ENCODE measurements at regions not wholly inside any gene's neighbourhood (a gene's known extent, or its start where the extent isn't known, plus 50 kb on each side); places are given as distances from the start of the nearest gene placed in this dataset.

DNA sequence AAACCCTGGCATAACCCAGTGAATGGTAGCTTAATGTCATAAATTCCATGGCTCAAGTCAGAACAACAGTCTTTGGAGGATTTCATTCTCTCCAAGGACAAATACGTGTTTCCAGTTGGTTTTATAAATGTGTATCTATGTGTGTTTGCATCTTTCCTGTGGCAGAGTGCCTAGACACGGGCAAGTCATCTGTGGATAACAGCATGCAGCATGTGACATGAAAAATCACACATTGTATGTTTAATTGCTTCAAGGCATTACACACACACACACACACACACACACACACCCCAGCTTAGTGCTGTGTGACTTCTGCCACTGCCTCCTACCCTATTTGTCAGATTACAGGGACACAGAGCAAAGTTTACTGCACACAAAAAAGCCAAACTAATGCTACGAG, 68.2 kb upstream of the SSX2IP start:
- ChIA-PET POLR2A (no interaction called here), CTCF (interaction anchor here (1.8 to 3.8 kb wide), 5 partner anchors 14 to 316 kb away, joined by 7 to 20 read pairs (median 8); no protein-coding TSS in a partner anchor)
- Histone ChIP-seq H3K4me1 (ENCODE audit: control insufficient read depth, extremely low read depth, insufficient read depth, low read length) (no peaks in the 10 kb centered on the region), H3K36me3 (ENCODE audit: control insufficient read depth in 2 of 2, extremely low read depth in 1 of 2, insufficient read depth in 2 of 2, low read length in 2 of 2) (no peaks in the 10 kb centered on the region), H3K4me3 (replicated peaks in 1 of 3; ENCODE audit: insufficient read depth in 1 of 3, low read depth in 1 of 3, low read length in 3 of 3) (no peak overlapping the region), H3K9me3 (replicated peaks; ENCODE audit: control insufficient read depth, insufficient read depth, low read length) (no peaks in the 10 kb centered on the region), H3K27ac (ENCODE audit: insufficient read depth, low read depth, low read length) (no peak overlapping the region), H2AFZ (ENCODE audit: low read depth, low read length) (no peak overlapping the region), H3K79me2 (ENCODE audit: control insufficient read depth, insufficient read depth, low read length) (no peaks in the 10 kb centered on the region), H4K20me1 (replicated peaks; ENCODE audit: control insufficient read depth, extremely low read depth, insufficient read depth, low read length) (no peaks in the 10 kb centered on the region), H3K9ac (replicated peaks; ENCODE audit: extremely low read depth, insufficient read depth, low read length) (no peak overlapping the region), H3K4me2 (ENCODE audit: insufficient read depth, low read length) (no peak overlapping the region), H3K27me3 (ENCODE audit: control insufficient read depth in 2 of 2, insufficient read depth in 2 of 2, low read length in 2 of 2) (peaks cover 8 to 14% of the 10 kb centered on the region in 2 experiments), H3K9me1 (replicated peaks; ENCODE audit: control insufficient read depth, extremely low read depth, insufficient read depth, low read length) (no peaks in the 10 kb centered on the region)
- FAIRE-seq = no peak
- intact Hi-C loops (cut with micrococcal nuclease) (no loop called here), dilution Hi-C loops (cut with MboI; ENCODE audit: extremely low pct_ligation_motif_present, low sequenced_read_pairs) (no loop called here)
- no TSS peak for BruUV-seq (replicated peaks)
- no peak for TF ChIP-seq FOS (IDR thresholded peaks at IDR 0.05; ENCODE audit: borderline replicate concordance, insufficient read depth, low read length)
- DNase-seq (ENCODE audit: low read depth, low spot score) = no peak

DNA sequence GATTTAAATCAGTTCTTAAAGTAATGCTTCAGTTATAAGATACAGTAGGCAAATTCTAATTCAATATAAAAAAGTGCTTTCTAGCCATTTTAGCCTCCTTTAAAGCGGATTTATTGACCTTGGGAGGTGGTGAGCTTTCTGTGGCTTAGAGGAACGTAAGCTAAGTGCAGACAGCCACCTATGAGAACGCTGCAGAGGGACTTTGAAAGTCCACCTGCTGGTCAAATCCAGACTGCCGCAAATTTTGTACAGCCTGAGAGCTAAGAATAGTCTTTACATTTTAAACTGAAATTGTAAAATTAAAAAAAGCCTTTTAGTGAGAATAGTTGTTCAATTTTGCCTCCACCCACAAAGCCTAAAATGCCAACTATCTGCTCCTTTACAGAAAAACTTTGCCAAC, 67.0 kb upstream of the SSX2IP start:
- Histone ChIP-seq H3K36me3 (ENCODE audit: control insufficient read depth in 2 of 2, extremely low read depth in 1 of 2, insufficient read depth in 2 of 2, low read length in 2 of 2) (no peaks in the 10 kb centered on the region), H3K4me2 (ENCODE audit: insufficient read depth, low read length) (no peak overlapping the region), H4K20me1 (replicated peaks; ENCODE audit: control insufficient read depth, extremely low read depth, insufficient read depth, low read length) (no peaks in the 10 kb centered on the region), H3K27ac (ENCODE audit: insufficient read depth, low read depth, low read length) (no peak overlapping the region), H3K9me1 (replicated peaks; ENCODE audit: control insufficient read depth, extremely low read depth, insufficient read depth, low read length) (no peaks in the 10 kb centered on the region), H3K79me2 (ENCODE audit: control insufficient read depth, insufficient read depth, low read length) (no peaks in the 10 kb centered on the region), H3K27me3 (ENCODE audit: control insufficient read depth in 2 of 2, insufficient read depth in 2 of 2, low read length in 2 of 2) (peaks cover 3 to 12% of the 10 kb centered on the region in 2 experiments), H3K9me3 (replicated peaks; ENCODE audit: control insufficient read depth, insufficient read depth, low read length) (no peaks in the 10 kb centered on the region), H2AFZ (ENCODE audit: low read depth, low read length) (no peak overlapping the region), H3K4me3 (replicated peaks in 1 of 3; ENCODE audit: insufficient read depth in 1 of 3, low read depth in 1 of 3, low read length in 3 of 3) (no peak overlapping the region), H3K4me1 (ENCODE audit: control insufficient read depth, extremely low read depth, insufficient read depth, low read length) (no peaks in the 10 kb centered on the region), H3K9ac (replicated peaks; ENCODE audit: extremely low read depth, insufficient read depth, low read length) (no peak overlapping the region)
- intact Hi-C loops (cut with micrococcal nuclease) = no loop called here
- no TSS peak for BruUV-seq (replicated peaks)
- dilution Hi-C loops (cut with MboI; ENCODE audit: extremely low pct_ligation_motif_present, low sequenced_read_pairs) = no loop called here
- ChIA-PET POLR2A (no interaction called here), CTCF (interaction anchor here (0.8 to 3.8 kb wide), 11 partner anchors 10 to 874 kb away, joined by 3 to 20 read pairs (median 6); no protein-coding TSS in a partner anchor)
- no peak for DNase-seq (ENCODE audit: low read depth, low spot score)
- TF ChIP-seq JUN (IDR thresholded peaks at IDR 0.05; ENCODE audit: borderline replicate concordance, insufficient read depth, insufficient read length, low read depth) (no peak), POLR2A (IDR thresholded peaks at IDR 0.05; ENCODE audit: low read depth, low read length) (no peak), GATA2 (IDR thresholded peaks at IDR 0.05; ENCODE audit: insufficient read depth, insufficient read length, low read depth, low read length) (no peak)
- TF ChIP-seq, protein P1, sequence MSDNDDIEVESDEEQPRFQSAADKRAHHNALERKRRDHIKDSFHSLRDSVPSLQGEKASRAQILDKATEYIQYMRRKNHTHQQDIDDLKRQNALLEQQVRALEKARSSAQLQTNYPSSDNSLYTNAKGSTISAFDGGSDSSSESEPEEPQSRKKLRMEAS (IDR thresholded peaks at IDR 0.05; ENCODE audit: insufficient read depth, insufficient read length) = no peak
- TF ChIP-seq, protein P2, sequence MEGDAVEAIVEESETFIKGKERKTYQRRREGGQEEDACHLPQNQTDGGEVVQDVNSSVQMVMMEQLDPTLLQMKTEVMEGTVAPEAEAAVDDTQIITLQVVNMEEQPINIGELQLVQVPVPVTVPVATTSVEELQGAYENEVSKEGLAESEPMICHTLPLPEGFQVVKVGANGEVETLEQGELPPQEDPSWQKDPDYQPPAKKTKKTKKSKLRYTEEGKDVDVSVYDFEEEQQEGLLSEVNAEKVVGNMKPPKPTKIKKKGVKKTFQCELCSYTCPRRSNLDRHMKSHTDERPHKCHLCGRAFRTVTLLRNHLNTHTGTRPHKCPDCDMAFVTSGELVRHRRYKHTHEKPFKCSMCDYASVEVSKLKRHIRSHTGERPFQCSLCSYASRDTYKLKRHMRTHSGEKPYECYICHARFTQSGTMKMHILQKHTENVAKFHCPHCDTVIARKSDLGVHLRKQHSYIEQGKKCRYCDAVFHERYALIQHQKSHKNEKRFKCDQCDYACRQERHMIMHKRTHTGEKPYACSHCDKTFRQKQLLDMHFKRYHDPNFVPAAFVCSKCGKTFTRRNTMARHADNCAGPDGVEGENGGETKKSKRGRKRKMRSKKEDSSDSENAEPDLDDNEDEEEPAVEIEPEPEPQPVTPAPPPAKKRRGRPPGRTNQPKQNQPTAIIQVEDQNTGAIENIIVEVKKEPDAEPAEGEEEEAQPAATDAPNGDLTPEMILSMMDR (IDR thresholded peaks at IDR 0.05; ENCODE audit: extremely low read depth in 1 of 2, insufficient read depth in 1 of 2, low read depth in 1 of 2, low read length in 2 of 2) = no peak
- no peak for FAIRE-seq

All from endothelial cell of umbilical vein (primary cell).